ENCODE measurements at regions not wholly inside any gene's neighbourhood (a gene's known extent, or its start where the extent isn't known, plus 50 kb on each side); places are given as distances from the start of the nearest gene placed in this dataset.

- no peak overlapping the region for H3K4me2 ChIP-seq (ENCODE audit: insufficient read depth, low read length)
- H3K27ac ChIP-seq (ENCODE audit: low read depth, low read length): no peak overlapping the region
- H2AFZ ChIP-seq (ENCODE audit: low read length): no peak overlapping the region
- H3K4me3 ChIP-seq (ENCODE audit: insufficient read depth, low read length): no peak overlapping the region
- H3K79me2 ChIP-seq (ENCODE audit: insufficient read depth, low read length): no peaks in the 10 kb centered on the region
- H3K4me1 ChIP-seq (ENCODE audit: insufficient read depth, low read length): no peaks in the 10 kb centered on the region
- DNase-seq (ENCODE audit: insufficient read length, low spot score, missing footprints): no peak
- H3K27me3 ChIP-seq (ENCODE audit: insufficient read depth, low read length): no peaks in the 10 kb centered on the region
- no peaks in the 10 kb centered on the region for H3K36me3 ChIP-seq (ENCODE audit: insufficient read depth, low read length)
- H4K20me1 ChIP-seq (ENCODE audit: insufficient read depth, low read length): no peaks in the 10 kb centered on the region
- TF ChIP-seq CTCF (IDR thresholded peaks at IDR 0.05; ENCODE audit: extremely low read depth, low read depth, low read length): no peak
- H3K9me3 ChIP-seq (ENCODE audit: low read depth, low read length): no peaks in the 10 kb centered on the region
Measured at GRCh38 chr7:67890316-67890715, 893.7 kb downstream of the TYW1 start.

GRCh38 chr7:67894746-67895145 lies 898.1 kb downstream of the TYW1 start:
- no peak for DNase-seq (ENCODE audit: insufficient read length, low spot score, missing footprints)
- no peak for TF ChIP-seq CTCF (IDR thresholded peaks at IDR 0.05; ENCODE audit: extremely low read depth, low read depth, low read length)
- Histone ChIP-seq H3K27me3 (ENCODE audit: insufficient read depth, low read length) (no peaks in the 10 kb centered on the region), H3K27ac (ENCODE audit: low read depth, low read length) (no peak overlapping the region), H3K4me2 (ENCODE audit: insufficient read depth, low read length) (no peak overlapping the region), H3K9me3 (ENCODE audit: low read depth, low read length) (no peaks in the 10 kb centered on the region), H2AFZ (ENCODE audit: low read length) (no peak overlapping the region), H4K20me1 (ENCODE audit: insufficient read depth, low read length) (no peaks in the 10 kb centered on the region), H3K36me3 (ENCODE audit: insufficient read depth, low read length) (no peaks in the 10 kb centered on the region), H3K79me2 (ENCODE audit: insufficient read depth, low read length) (no peaks in the 10 kb centered on the region), H3K4me1 (ENCODE audit: insufficient read depth, low read length) (no peaks in the 10 kb centered on the region), H3K4me3 (ENCODE audit: insufficient read depth, low read length) (no peak overlapping the region)

- no peaks in the 10 kb centered on the region for H3K27me3 ChIP-seq (ENCODE audit: insufficient read depth, low read length)
- H3K79me2 ChIP-seq (ENCODE audit: insufficient read depth, low read length): no peaks in the 10 kb centered on the region
- H2AFZ ChIP-seq (ENCODE audit: low read length): no peak overlapping the region
- no peaks in the 10 kb centered on the region for H3K36me3 ChIP-seq (ENCODE audit: insufficient read depth, low read length)
- H3K4me1 ChIP-seq (ENCODE audit: insufficient read depth, low read length): no peaks in the 10 kb centered on the region
- no peak overlapping the region for H3K4me3 ChIP-seq (ENCODE audit: insufficient read depth, low read length)
- no peaks in the 10 kb centered on the region for H4K20me1 ChIP-seq (ENCODE audit: insufficient read depth, low read length)
- no peak overlapping the region for H3K27ac ChIP-seq (ENCODE audit: low read depth, low read length)
- H3K4me2 ChIP-seq (ENCODE audit: insufficient read depth, low read length): no peak overlapping the region
- H3K9me3 ChIP-seq (ENCODE audit: low read depth, low read length): no peaks in the 10 kb centered on the region
- no peak for TF ChIP-seq CTCF (IDR thresholded peaks at IDR 0.05; ENCODE audit: extremely low read depth, low read depth, low read length)
- no peak for DNase-seq (ENCODE audit: insufficient read length, low spot score, missing footprints)
Measured at GRCh38 chr7:67896721-67897120, 900.1 kb downstream of the TYW1 start.

- no peak for TF ChIP-seq CTCF (IDR thresholded peaks at IDR 0.05; ENCODE audit: extremely low read depth, low read depth, low read length)
Measured at GRCh38 chr7:67900456-67900855, 903.8 kb downstream of the TYW1 start.

More at GRCh38 chr7:67900456-67900855, 903.8 kb downstream of the TYW1 start:
- Histone ChIP-seq H3K4me3 (ENCODE audit: insufficient read depth, low read length) (no peak overlapping the region), H3K9me3 (ENCODE audit: low read depth, low read length) (no peaks in the 10 kb centered on the region), H3K27ac (ENCODE audit: low read depth, low read length) (no peak overlapping the region), H2AFZ (ENCODE audit: low read length) (no peak overlapping the region), H3K4me1 (ENCODE audit: insufficient read depth, low read length) (no peaks in the 10 kb centered on the region), H4K20me1 (ENCODE audit: insufficient read depth, low read length) (no peaks in the 10 kb centered on the region), H3K79me2 (ENCODE audit: insufficient read depth, low read length) (no peaks in the 10 kb centered on the region), H3K36me3 (ENCODE audit: insufficient read depth, low read length) (no peaks in the 10 kb centered on the region), H3K27me3 (ENCODE audit: insufficient read depth, low read length) (no peaks in the 10 kb centered on the region), H3K4me2 (ENCODE audit: insufficient read depth, low read length) (no peak overlapping the region)
- no peak for DNase-seq (ENCODE audit: insufficient read length, low spot score, missing footprints)

Data from osteoblast (primary cell).